ENCODE measurements at regions not wholly inside any gene's neighbourhood (a gene's known extent, or its start where the extent isn't known, plus 50 kb on each side); places are given as distances from the start of the nearest gene placed in this dataset.

- no peaks in the 10 kb centered on the region for H3K79me2 ChIP-seq (ENCODE audit: insufficient read depth)
- WGBS, 2 experiments (ENCODE audit: low coverage in 1 of 2, low lambda C conversion rate in 2 of 2, missing lambda C conversion rate in 2 of 2): 67 to 68% methylated on average over 4 of the region's 4 CpGs
- H3F3A ChIP-seq (ENCODE audit: insufficient read depth): no peaks in the 10 kb centered on the region
- no peaks in the 10 kb centered on the region for H3K27me3 ChIP-seq (replicated peaks; ENCODE audit: insufficient read depth)
- H3K27ac ChIP-seq: no peak overlapping the region
- TF ChIP-seq EZH2 (IDR thresholded peaks at IDR 0.05; ENCODE audit: insufficient read depth, poor library complexity, severe bottlenecking) (no peak), EZH2phosphoT487 (IDR thresholded peaks at IDR 0.05; ENCODE audit: insufficient read depth, low read depth) (no peak)
- no peaks in the 10 kb centered on the region for H3K9me3 ChIP-seq (ENCODE audit: low read depth)
- H3K36me3 ChIP-seq (ENCODE audit: low read depth): no peaks in the 10 kb centered on the region
- in situ Hi-C loops (cut with MboI): no loop called here
- no peaks in the 10 kb centered on the region for H4K20me1 ChIP-seq (ENCODE audit: insufficient read depth)
- H3K4me2 ChIP-seq (ENCODE audit: unreplicated experiment): no peak overlapping the region
- H3K4me3 ChIP-seq: no peak overlapping the region
- H2AFZ ChIP-seq: no peak overlapping the region
- H3K4me1 ChIP-seq (ENCODE audit: insufficient read depth): no peaks in the 10 kb centered on the region
- no peaks in the 10 kb centered on the region for H3K9me2 ChIP-seq (ENCODE audit: insufficient read depth)
- no peak overlapping the region for H3K9ac ChIP-seq
- DNase-seq: no peak
Measured at GRCh38 chr5:119862619-119863018, 233.3 kb downstream of the FAM170A start.

DNA sequence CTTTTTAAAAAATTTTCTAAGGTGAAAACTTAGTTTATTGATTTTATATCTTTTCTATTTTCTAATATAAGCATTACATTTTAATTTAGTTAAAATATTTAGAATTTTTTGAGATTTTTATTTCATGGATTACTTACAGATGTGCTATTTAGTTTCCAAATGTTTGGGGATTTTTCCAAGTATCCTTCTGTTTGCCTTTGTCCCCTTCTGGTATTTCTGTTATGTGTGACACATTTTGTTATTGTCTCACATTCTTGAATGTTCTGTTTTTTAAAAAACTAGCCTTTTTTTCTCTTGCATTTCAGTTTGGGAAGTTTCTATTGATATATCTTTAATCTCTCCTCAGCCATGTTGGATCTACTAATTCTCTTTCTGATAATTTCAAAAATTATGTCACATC lies 234.9 kb downstream of the FAM170A start:
- Histone ChIP-seq H3K9me2 (ENCODE audit: insufficient read depth) (no peaks in the 10 kb centered on the region), H3K27ac (no peak overlapping the region), H3K4me1 (ENCODE audit: insufficient read depth) (no peaks in the 10 kb centered on the region), H3K4me3 (no peak overlapping the region), H2AFZ (no peak overlapping the region), H3K4me2 (ENCODE audit: unreplicated experiment) (no peak overlapping the region), H3K9me3 (ENCODE audit: low read depth) (no peaks in the 10 kb centered on the region), H4K20me1 (ENCODE audit: insufficient read depth) (no peaks in the 10 kb centered on the region), H3K36me3 (ENCODE audit: low read depth) (no peaks in the 10 kb centered on the region), H3K79me2 (ENCODE audit: insufficient read depth) (no peaks in the 10 kb centered on the region), H3K27me3 (replicated peaks; ENCODE audit: insufficient read depth) (no peaks in the 10 kb centered on the region), H3K9ac (no peak overlapping the region), H3F3A (ENCODE audit: insufficient read depth) (no peaks in the 10 kb centered on the region)
- in situ Hi-C loops (cut with MboI): no loop called here
- peak; percentile 0 for DNase-seq
- TF ChIP-seq EZH2phosphoT487 (IDR thresholded peaks at IDR 0.05; ENCODE audit: insufficient read depth, low read depth) (no peak), EZH2 (IDR thresholded peaks at IDR 0.05; ENCODE audit: insufficient read depth, poor library complexity, severe bottlenecking) (no peak)

- no peak overlapping the region for H3K4me3 ChIP-seq
- no peaks in the 10 kb centered on the region for H3F3A ChIP-seq (ENCODE audit: insufficient read depth)
- no peak overlapping the region for H3K4me2 ChIP-seq (ENCODE audit: unreplicated experiment)
- no peak for TF ChIP-seq EZH2phosphoT487 (IDR thresholded peaks at IDR 0.05; ENCODE audit: insufficient read depth, low read depth)
- TF ChIP-seq EZH2 (IDR thresholded peaks at IDR 0.05; ENCODE audit: insufficient read depth, poor library complexity, severe bottlenecking): no peak
- H3K27ac ChIP-seq: no peak overlapping the region
- no peak overlapping the region for H2AFZ ChIP-seq
- in situ Hi-C loops (cut with MboI): no loop called here
- no peaks in the 10 kb centered on the region for H3K27me3 ChIP-seq (replicated peaks; ENCODE audit: insufficient read depth)
- H3K9ac ChIP-seq: no peak overlapping the region
- no peaks in the 10 kb centered on the region for H3K36me3 ChIP-seq (ENCODE audit: low read depth)
- no peaks in the 10 kb centered on the region for H3K9me2 ChIP-seq (ENCODE audit: insufficient read depth)
- H4K20me1 ChIP-seq (ENCODE audit: insufficient read depth): no peaks in the 10 kb centered on the region
- no peaks in the 10 kb centered on the region for H3K79me2 ChIP-seq (ENCODE audit: insufficient read depth)
- no peaks in the 10 kb centered on the region for H3K9me3 ChIP-seq (ENCODE audit: low read depth)
- no peaks in the 10 kb centered on the region for H3K4me1 ChIP-seq (ENCODE audit: insufficient read depth)
- WGBS, 2 experiments (ENCODE audit: low coverage in 1 of 2, low lambda C conversion rate in 2 of 2, missing lambda C conversion rate in 2 of 2): 55 to 64% methylated on average over 5 of the region's 5 CpGs
- no peak for DNase-seq
Measured at GRCh38 chr5:119873611-119874010, 244.3 kb downstream of the FAM170A start.

DNA sequence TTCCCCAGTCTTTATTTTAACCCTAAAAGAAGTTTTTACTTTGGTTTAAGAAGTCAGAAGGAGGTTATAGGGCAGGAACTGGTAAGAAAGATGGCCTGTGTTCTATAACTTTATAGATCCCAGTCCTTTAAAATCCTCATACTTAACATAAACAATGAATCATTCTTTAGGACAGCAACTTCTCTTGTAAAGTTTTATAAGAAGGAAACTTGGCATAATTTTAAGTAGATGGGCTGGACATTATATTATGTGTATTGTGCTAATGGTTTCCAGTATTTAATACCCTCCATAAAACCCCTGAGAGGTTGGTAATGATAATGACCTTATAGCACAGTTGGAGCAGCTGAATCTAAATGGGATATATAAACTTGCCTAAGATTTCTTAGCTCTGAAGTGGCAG lies 247.2 kb downstream of the FAM170A start:
- H2AFZ ChIP-seq: no peak overlapping the region
- no peaks in the 10 kb centered on the region for H3K9me2 ChIP-seq (ENCODE audit: insufficient read depth)
- H3K27ac ChIP-seq: no peak overlapping the region
- no peak for DNase-seq
- no peak overlapping the region for H3K4me2 ChIP-seq (ENCODE audit: unreplicated experiment)
- H3K36me3 ChIP-seq (ENCODE audit: low read depth): no peaks in the 10 kb centered on the region
- no peaks in the 10 kb centered on the region for H3F3A ChIP-seq (ENCODE audit: insufficient read depth)
- TF ChIP-seq EZH2phosphoT487 (IDR thresholded peaks at IDR 0.05; ENCODE audit: insufficient read depth, low read depth) (no peak), EZH2 (IDR thresholded peaks at IDR 0.05; ENCODE audit: insufficient read depth, poor library complexity, severe bottlenecking) (no peak)
- H3K27me3 ChIP-seq (replicated peaks; ENCODE audit: insufficient read depth): no peaks in the 10 kb centered on the region
- H3K4me3 ChIP-seq: no peak overlapping the region
- H3K79me2 ChIP-seq (ENCODE audit: insufficient read depth): no peaks in the 10 kb centered on the region
- no peak overlapping the region for H3K9ac ChIP-seq
- H3K9me3 ChIP-seq (ENCODE audit: low read depth): no peaks in the 10 kb centered on the region
- no peaks in the 10 kb centered on the region for H4K20me1 ChIP-seq (ENCODE audit: insufficient read depth)
- no peaks in the 10 kb centered on the region for H3K4me1 ChIP-seq (ENCODE audit: insufficient read depth)
- in situ Hi-C loops (cut with MboI): no loop called here

DNA sequence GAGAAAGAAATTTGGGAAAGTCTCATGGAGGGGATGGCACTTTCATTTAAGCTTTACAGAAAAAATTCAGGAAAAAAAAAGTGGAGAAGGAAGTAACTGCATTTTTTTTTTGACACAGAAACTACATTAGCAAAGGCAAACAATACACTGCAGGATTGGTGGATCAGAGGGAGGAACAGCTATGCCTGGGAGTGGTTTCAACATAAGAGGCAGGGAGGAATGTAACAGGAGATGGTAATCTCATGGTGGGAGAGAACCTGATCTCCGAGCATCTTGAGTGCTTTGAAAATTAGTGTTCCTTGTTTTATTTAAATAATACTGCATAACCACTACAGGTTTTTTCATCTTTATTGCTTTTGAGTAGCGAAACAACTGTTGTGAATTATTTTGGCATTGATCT lies 249.4 kb downstream of the FAM170A start:
- Histone ChIP-seq H3K9ac (no peak overlapping the region), H3F3A (ENCODE audit: insufficient read depth) (no peaks in the 10 kb centered on the region), H3K9me3 (ENCODE audit: low read depth) (no peaks in the 10 kb centered on the region), H3K4me2 (ENCODE audit: unreplicated experiment) (no peak overlapping the region), H3K9me2 (ENCODE audit: insufficient read depth) (no peaks in the 10 kb centered on the region), H3K79me2 (ENCODE audit: insufficient read depth) (no peaks in the 10 kb centered on the region), H3K27ac (no peak overlapping the region), H4K20me1 (ENCODE audit: insufficient read depth) (no peaks in the 10 kb centered on the region), H3K27me3 (replicated peaks; ENCODE audit: insufficient read depth) (no peaks in the 10 kb centered on the region), H3K4me1 (ENCODE audit: insufficient read depth) (no peaks in the 10 kb centered on the region), H3K4me3 (no peak overlapping the region), H2AFZ (no peak overlapping the region), H3K36me3 (ENCODE audit: low read depth) (no peaks in the 10 kb centered on the region)
- 58 to 66% methylated on average over 2 of the region's 2 CpGs for WGBS, 2 experiments (ENCODE audit: low coverage in 1 of 2, low lambda C conversion rate in 2 of 2, missing lambda C conversion rate in 2 of 2)
- TF ChIP-seq EZH2phosphoT487 (IDR thresholded peaks at IDR 0.05; ENCODE audit: insufficient read depth, low read depth) (no peak), EZH2 (IDR thresholded peaks at IDR 0.05; ENCODE audit: insufficient read depth, poor library complexity, severe bottlenecking) (no peak)
- in situ Hi-C loops (cut with MboI): no loop called here
- DNase-seq: no peak

All from GM23248 (cell line).